Cardiac septum (tissue), 1 donor: ENCODE measurements at regions not wholly inside any gene's neighbourhood (a gene's known extent, or its start where the extent isn't known, plus 50 kb on each side); places are given as distances from the start of the nearest gene placed in this dataset.

Experiments
- DNase-seq: peaks from one replicate; pipeline ENCODE4 v3.0.0-alpha.2; 2020; ENCODE audit warnings: low spot score
- intact Hi-C: fragments of 100-400 bp; cut with DNase I; formaldehyde crosslinking; loops from one replicate; pipeline ENCODE4 v1.14.0; 2022
- donor health status: DM: no; HTN: no; CAD: no.

- intact Hi-C loops: no loop called here
- no peak for DNase-seq
Observed at GRCh38 chr18:55858661-55859515, 270.9 kb upstream of the TCF4 start.

- no peak for DNase-seq
- intact Hi-C loops: no loop called here
Observed at GRCh38 chr18:55857956-55858355, 270.0 kb upstream of the TCF4 start.

GRCh38 chr18:55857409-55857808 is 269.4 kb upstream of the TCF4 start:
- intact Hi-C loops: no loop called here

GRCh38 chr18:55856679-55857078 is 268.7 kb upstream of the TCF4 start:
- no peak for DNase-seq
- intact Hi-C loops: no loop called here

More at GRCh38 chr18:55857409-55857808, 269.4 kb upstream of the TCF4 start:
- no peak for DNase-seq

- intact Hi-C loops: no loop called here
- no peak for DNase-seq
Observed at GRCh38 chr18:55856229-55856628, 268.2 kb upstream of the TCF4 start.

- DNase-seq: no peak
- intact Hi-C loops: no loop called here
Observed at GRCh38 chr18:55853268-55853667, 265.3 kb upstream of the TCF4 start.

- intact Hi-C loops: no loop called here
- no peak for DNase-seq
Observed at GRCh38 chr18:55850904-55851303, 262.9 kb upstream of the TCF4 start.

GRCh38 chr18:55849391-55849790 is 261.4 kb upstream of the TCF4 start:
- no peak for DNase-seq
- intact Hi-C loops: no loop called here

GRCh38 chr18:55847960-55848359 is 260.0 kb upstream of the TCF4 start:
- no peak for DNase-seq
- intact Hi-C loops: no loop called here

GRCh38 chr18:55845221-55845620 is 257.2 kb upstream of the TCF4 start:
- intact Hi-C loops: no loop called here
- no peak for DNase-seq

- intact Hi-C loops: no loop called here
- no peak for DNase-seq
Observed at GRCh38 chr18:55844382-55844781, 256.4 kb upstream of the TCF4 start.

GRCh38 chr18:55841314-55841713 is 253.3 kb upstream of the TCF4 start:
- no peak for DNase-seq
- intact Hi-C loops: no loop called here

- no peak for DNase-seq
- intact Hi-C loops: no loop called here
Observed at GRCh38 chr18:55840601-55841170, 252.7 kb upstream of the TCF4 start.

GRCh38 chr18:55839343-55839742 is 251.4 kb upstream of the TCF4 start:
- intact Hi-C loops: no loop called here

GRCh38 chr18:55838841-55839240 is 250.8 kb upstream of the TCF4 start:
- intact Hi-C loops: no loop called here

More at GRCh38 chr18:55839343-55839742, 251.4 kb upstream of the TCF4 start:
- DNase-seq: no peak

GRCh38 chr18:55838319-55838718 is 250.3 kb upstream of the TCF4 start:
- DNase-seq: no peak
- intact Hi-C loops: no loop called here

More at GRCh38 chr18:55838841-55839240, 250.8 kb upstream of the TCF4 start:
- no peak for DNase-seq

GRCh38 chr18:55833543-55833942 is 245.6 kb upstream of the TCF4 start:
- DNase-seq: no peak
- intact Hi-C loops: no loop called here

- no peak for DNase-seq
- intact Hi-C loops: no loop called here
Observed at GRCh38 chr18:55830544-55830943, 242.6 kb upstream of the TCF4 start.

GRCh38 chr18:55821219-55821618 is 233.2 kb upstream of the TCF4 start:
- no peak for DNase-seq

GRCh38 chr18:55819448-55819847 is 231.5 kb upstream of the TCF4 start:
- intact Hi-C loops: no loop called here
- no peak for DNase-seq

More at GRCh38 chr18:55821219-55821618, 233.2 kb upstream of the TCF4 start:
- intact Hi-C loops: no loop called here

GRCh38 chr18:55818284-55818683 is 230.3 kb upstream of the TCF4 start:
- no peak for DNase-seq
- intact Hi-C loops: no loop called here
